HepG2 (cell line): ENCODE measurements at regions not wholly inside any gene's neighbourhood (a gene's known extent, or its start where the extent isn't known, plus 50 kb on each side); places are given as distances from the start of the nearest gene placed in this dataset.

Source experiments
- BCL6 ChIP-seq: IDR thresholded peaks from 2 replicates; pipeline ENCODE4 v1.6.1; 2016; ENCODE audit warnings: missing genetic modification reagents, missing compliant biosample characterization
- GLI4 ChIP-seq: sonication (generic); formaldehyde crosslinking; IDR thresholded peaks from 2 replicates; pipeline ENCODE4 v1.5.1; 2020; ENCODE audit warnings: missing genetic modification reagents, mild to moderate bottlenecking, moderate library complexity, borderline replicate concordance
- HNF4A ChIP-seq: sonication (generic); formaldehyde crosslinking; IDR thresholded peaks from 2 replicates; pipeline ENCODE4 v1.4.0; 2020; ENCODE audit warnings: missing genetic modification reagents
- HNRNPH1 ChIP-seq: fragments of 200-400 bp; formaldehyde crosslinking; optimal IDR thresholded peaks from 2 replicates; pipeline ENCODE3; 2017; ENCODE audit warnings: mild to moderate bottlenecking, low read depth, low read length
- NFE2 ChIP-seq: sonication (generic); formaldehyde crosslinking; IDR thresholded peaks from 2 replicates; pipeline ENCODE4 v1.4.0; 2020; ENCODE audit warnings: missing genetic modification reagents
- PATZ1 ChIP-seq: sonication (generic); formaldehyde crosslinking; IDR thresholded peaks from 2 replicates; pipeline ENCODE4 v1.4.0; 2020; ENCODE audit warnings: missing genetic modification reagents
- PRDM15 ChIP-seq: sonication (generic); formaldehyde crosslinking; IDR thresholded peaks from 2 replicates; pipeline ENCODE4 v1.4.0; 2020; ENCODE audit warnings: missing genetic modification reagents
- RFX3 ChIP-seq: IDR thresholded peaks from 2 replicates; pipeline ENCODE4 v1.6.1; 2016; ENCODE audit warnings: missing biosample characterization, missing genetic modification reagents
- RNF2 ChIP-seq: fragments of 450-650 bp; conservative IDR thresholded peaks from 2 replicates; pipeline ENCODE4 v1.6.1; 2016; ENCODE audit warnings: low read depth
- SP4 ChIP-seq: sonication (generic); formaldehyde crosslinking; IDR thresholded peaks from 2 replicates; pipeline ENCODE4 v1.8.1; 2023; ENCODE audit warnings: mild to moderate bottlenecking, missing genetic modification reagents
- TIGD3 ChIP-seq: sonication (generic); formaldehyde crosslinking; IDR thresholded peaks from 2 replicates; pipeline ENCODE4 v1.5.1; 2020; ENCODE audit warnings: mild to moderate bottlenecking, missing genetic modification reagents, borderline replicate concordance
- ZBTB8A ChIP-seq: sonication (generic); formaldehyde crosslinking; IDR thresholded peaks from 2 replicates; pipeline ENCODE4 v1.4.0; 2020; ENCODE audit warnings: mild to moderate bottlenecking, low read depth, missing genetic modification reagents, borderline replicate concordance
- ZIK1 ChIP-seq: sonication (generic); formaldehyde crosslinking; IDR thresholded peaks from 2 replicates; pipeline ENCODE4 v1.5.0; 2020; ENCODE audit warnings: mild to moderate bottlenecking, low read depth, missing genetic modification reagents, borderline replicate concordance
- ZNF281 ChIP-seq: sonication (generic); formaldehyde crosslinking; IDR thresholded peaks from 2 replicates; pipeline ENCODE4 v1.4.0; 2020; ENCODE audit warnings: missing genetic modification reagents, borderline replicate concordance
- ZNF296 ChIP-seq: sonication (generic); formaldehyde crosslinking; conservative IDR thresholded peaks from 2 replicates; pipeline ENCODE4 v1.5.0; 2020; ENCODE audit warnings: mild to moderate bottlenecking, missing genetic modification reagents
- ZNF629 ChIP-seq: sonication (generic); formaldehyde crosslinking; conservative IDR thresholded peaks from 2 replicates; pipeline ENCODE4 v1.5.0; 2020; ENCODE audit warnings: missing genetic modification reagents
- ZXDC ChIP-seq: sonication (generic); formaldehyde crosslinking; IDR thresholded peaks from 2 replicates; pipeline ENCODE4 v1.5.0; 2020; ENCODE audit warnings: mild to moderate bottlenecking, missing genetic modification reagents

- TF ChIP-seq PATZ1 (CRISPR knock-in tag) (0 out of 2 replicates have a peak, but pooled peaks have one; percentile 1), BCL6 (0 out of 2 replicates have a peak, but pooled peaks have one; percentile 19), ZIK1 (0 out of 2 replicates have a peak, but pooled peaks have one; percentile 12), ZNF281 (0 out of 2 replicates have a peak, but pooled peaks have one; percentile 3), ZBTB8A (CRISPR knock-in tag) (no peak), RFX3 (peak; percentile 29; the same call in 1 of the 2 replicates), PRDM15 (CRISPR knock-in tag) (peak; percentile 92), RNF2 (no peak), ZNF296 (CRISPR knock-in tag) (0 out of 2 replicates have a peak, but pooled peaks have one; percentile 22), SP4 (CRISPR knock-in tag) (0 out of 2 replicates have a peak, but pooled peaks have one; percentile 10), TIGD3 (CRISPR knock-in tag) (no peak), HNRNPH1 (no peak), NFE2 (CRISPR knock-in tag) (no peak), HNF4A (CRISPR knock-in tag) (no peak), GLI4 (CRISPR knock-in tag) (no peak), ZNF629 (CRISPR knock-in tag) (no peak), ZXDC (CRISPR knock-in tag) (0 out of 2 replicates have a peak, but pooled peaks have one; percentile 38)
These were observed 181.2 kb downstream of the ANAPC1 start (continued) for GRCh38 chr2:111702804-111703196.
